ENCODE measurements at regions not wholly inside any gene's neighbourhood (a gene's known extent, or its start where the extent isn't known, plus 50 kb on each side); places are given as distances from the start of the nearest gene placed in this dataset.
"Not testable (repeated sequence)": the region's sequence is repeated elsewhere in the genome, so short reads cannot be mapped to it uniquely, and the experiment has no call there.

- no peak for TF ChIP-seq ZFX (IDR thresholded peaks at IDR 0.05)
- TF ChIP-seq CTCF (conservative IDR thresholded peaks at IDR 0.05), result no peak
- H3K27ac ChIP-seq, result no peak overlapping the region
Measured at GRCh38 chr2:106288873-106289272, 94.8 kb upstream of the UXS1 start.

GRCh38 chr2:106285237-106285829, 91.2 kb upstream of the UXS1 start:
- TF ChIP-seq ZFX (IDR thresholded peaks at IDR 0.05) (no peak), CTCF (conservative IDR thresholded peaks at IDR 0.05) (no peak)
- H3K27ac ChIP-seq, result no peak overlapping the region

GRCh38 chr2:106284691-106285202, 90.6 kb upstream of the UXS1 start:
- no peak for TF ChIP-seq CTCF (conservative IDR thresholded peaks at IDR 0.05)
- TF ChIP-seq ZFX (IDR thresholded peaks at IDR 0.05), result no peak
- no peak overlapping the region for H3K27ac ChIP-seq

GRCh38 chr2:106284255-106284654, 90.2 kb upstream of the UXS1 start:
- TF ChIP-seq CTCF (conservative IDR thresholded peaks at IDR 0.05), result no peak
- no peak for TF ChIP-seq ZFX (IDR thresholded peaks at IDR 0.05)
- H3K27ac ChIP-seq, result no peak overlapping the region

GRCh38 chr2:106283228-106284152, 89.4 kb upstream of the UXS1 start:
- H3K27ac ChIP-seq, result not testable (repeated sequence)

GRCh38 chr2:106282462-106283170, 88.5 kb upstream of the UXS1 start:
- no peak for TF ChIP-seq ZFX (IDR thresholded peaks at IDR 0.05)
- TF ChIP-seq CTCF (conservative IDR thresholded peaks at IDR 0.05), result no peak
- no peak overlapping the region for H3K27ac ChIP-seq

- not testable (repeated sequence) for H3K27ac ChIP-seq
Measured at GRCh38 chr2:106281907-106282430, 87.9 kb upstream of the UXS1 start.
